ENCODE measurements at regions not wholly inside any gene's neighbourhood (a gene's known extent, or its start where the extent isn't known, plus 50 kb on each side); places are given as distances from the start of the nearest gene placed in this dataset.
"Not testable (repeated sequence)": the region's sequence is repeated elsewhere in the genome, so short reads cannot be mapped to it uniquely, and the experiment has no call there.

- H3K27me3 ChIP-seq (replicated peaks in 1 of 2; ENCODE audit: control insufficient read depth in 2 of 2, insufficient read depth in 2 of 2, low read length in 1 of 2); H2AFZ ChIP-seq (ENCODE audit: control insufficient read depth, low read depth, low read length); POLR2A ChIA-PET; SMC1A ChIA-PET (ENCODE audit: uncharacterized antibody, unreplicated experiment); intact Hi-C loops (cut with micrococcal nuclease; ENCODE audit: unreplicated experiment); BruUV-seq (replicated peaks); H3K79me2 ChIP-seq (ENCODE audit: control insufficient read depth, insufficient read depth, low read length); H3K9ac ChIP-seq (ENCODE audit: control insufficient read depth, insufficient read depth, low read length); FAIRE-seq; CTCF ChIA-PET; RAD21 ChIA-PET (ENCODE audit: unreplicated experiment); in situ Hi-C loops (cut with MboI); H4K20me1 ChIP-seq (ENCODE audit: control insufficient read depth, insufficient read depth); H3K4me1 ChIP-seq (ENCODE audit: control insufficient read depth, insufficient read depth, low read length); H3K4me3 ChIP-seq; H3K36me3 ChIP-seq (ENCODE audit: control insufficient read depth in 2 of 2, insufficient read depth in 2 of 2, low read length in 1 of 2); H3K9me3 ChIP-seq (replicated peaks; ENCODE audit: control insufficient read depth, insufficient read depth, low read length); DNase-seq (ENCODE audit: low read depth, low spot score); H3K27ac ChIP-seq (ENCODE audit: control insufficient read depth, insufficient read depth); H3K4me2 ChIP-seq (ENCODE audit: control insufficient read depth, insufficient read depth); ATAC-seq: not testable (repeated sequence)
- 9% methylated on average over 5 of the region's 8 CpGs for WGBS (ENCODE audit: insufficient coverage, insufficient replicate concordance, low lambda C conversion rate, missing lambda C conversion rate)
Observed at GRCh38 chr5:172507485-172507884, 53.2 kb upstream of the SH3PXD2B start.

- Histone ChIP-seq H2AFZ (ENCODE audit: control insufficient read depth, low read depth, low read length) (no peak overlapping the region), H3K36me3 (ENCODE audit: control insufficient read depth in 2 of 2, insufficient read depth in 2 of 2, low read length in 1 of 2) (no peaks in the 10 kb centered on the region), H3K27ac (ENCODE audit: control insufficient read depth, insufficient read depth) (no peak overlapping the region), H3K9me3 (replicated peaks; ENCODE audit: control insufficient read depth, insufficient read depth, low read length) (peaks cover 3% of the 10 kb centered on the region; the same call in 2 of the 3 replicates), H3K27me3 (replicated peaks in 1 of 2; ENCODE audit: control insufficient read depth in 2 of 2, insufficient read depth in 2 of 2, low read length in 1 of 2) (peaks cover 0 to under 1% of the 10 kb centered on the region in 2 experiments; a peak in 1 of 4 replicates), H3K79me2 (ENCODE audit: control insufficient read depth, insufficient read depth, low read length) (no peaks in the 10 kb centered on the region), H3K4me3 (no peak overlapping the region), H3K4me2 (ENCODE audit: control insufficient read depth, insufficient read depth) (no peak overlapping the region), H4K20me1 (ENCODE audit: control insufficient read depth, insufficient read depth) (no peaks in the 10 kb centered on the region), H3K4me1 (ENCODE audit: control insufficient read depth, insufficient read depth, low read length) (no peaks in the 10 kb centered on the region), H3K9ac (ENCODE audit: control insufficient read depth, insufficient read depth, low read length) (no peak overlapping the region)
- ChIA-PET POLR2A (no interaction called here), RAD21 (ENCODE audit: unreplicated experiment) (no interaction called here), CTCF (no interaction called here), SMC1A (ENCODE audit: uncharacterized antibody, unreplicated experiment) (no interaction called here)
- DNase-seq (ENCODE audit: low read depth, low spot score) (no peak), ATAC-seq (no peak), FAIRE-seq (no peak)
- in situ Hi-C loops (cut with MboI) (no loop called here), intact Hi-C loops (cut with micrococcal nuclease; ENCODE audit: unreplicated experiment) (no loop called here)
- BruUV-seq (replicated peaks): no TSS peak
- WGBS (ENCODE audit: insufficient coverage, insufficient replicate concordance, low lambda C conversion rate, missing lambda C conversion rate): 47% methylated on average over 2 of the region's 2 CpGs
- TF ChIP-seq NFYA (IDR thresholded peaks at IDR 0.05; ENCODE audit: borderline replicate concordance, low read depth, low read length) (no peak), TAF1 (IDR thresholded peaks at IDR 0.05; ENCODE audit: borderline replicate concordance, low read depth, low read length) (no peak), STAT3 (IDR thresholded peaks at IDR 0.05; ENCODE audit: low read depth, low read length) (no peak), SMAD5 (IDR thresholded peaks at IDR 0.05; ENCODE audit: low read depth) (no peak), EP300 (IDR thresholded peaks at IDR 0.05; ENCODE audit: borderline replicate concordance in 1 of 2, control insufficient read depth in 1 of 2, low read depth in 2 of 2, low read length in 2 of 2) (no peak), JUNB (IDR thresholded peaks at IDR 0.05) (no peak), SUPT20H (IDR thresholded peaks at IDR 0.05; ENCODE audit: borderline replicate concordance, control insufficient read depth, low read depth, low read length) (no peak), KAT2A (conservative IDR thresholded peaks at IDR 0.05; ENCODE audit: control insufficient read depth, low read depth, low read length) (no peak), KDM1A (IDR thresholded peaks at IDR 0.05; ENCODE audit: borderline replicate concordance) (no peak), POLR2AphosphoS2 (IDR thresholded peaks at IDR 0.05; ENCODE audit: low read depth, low read length) (no peak)
- TF ChIP-seq, protein P1, sequence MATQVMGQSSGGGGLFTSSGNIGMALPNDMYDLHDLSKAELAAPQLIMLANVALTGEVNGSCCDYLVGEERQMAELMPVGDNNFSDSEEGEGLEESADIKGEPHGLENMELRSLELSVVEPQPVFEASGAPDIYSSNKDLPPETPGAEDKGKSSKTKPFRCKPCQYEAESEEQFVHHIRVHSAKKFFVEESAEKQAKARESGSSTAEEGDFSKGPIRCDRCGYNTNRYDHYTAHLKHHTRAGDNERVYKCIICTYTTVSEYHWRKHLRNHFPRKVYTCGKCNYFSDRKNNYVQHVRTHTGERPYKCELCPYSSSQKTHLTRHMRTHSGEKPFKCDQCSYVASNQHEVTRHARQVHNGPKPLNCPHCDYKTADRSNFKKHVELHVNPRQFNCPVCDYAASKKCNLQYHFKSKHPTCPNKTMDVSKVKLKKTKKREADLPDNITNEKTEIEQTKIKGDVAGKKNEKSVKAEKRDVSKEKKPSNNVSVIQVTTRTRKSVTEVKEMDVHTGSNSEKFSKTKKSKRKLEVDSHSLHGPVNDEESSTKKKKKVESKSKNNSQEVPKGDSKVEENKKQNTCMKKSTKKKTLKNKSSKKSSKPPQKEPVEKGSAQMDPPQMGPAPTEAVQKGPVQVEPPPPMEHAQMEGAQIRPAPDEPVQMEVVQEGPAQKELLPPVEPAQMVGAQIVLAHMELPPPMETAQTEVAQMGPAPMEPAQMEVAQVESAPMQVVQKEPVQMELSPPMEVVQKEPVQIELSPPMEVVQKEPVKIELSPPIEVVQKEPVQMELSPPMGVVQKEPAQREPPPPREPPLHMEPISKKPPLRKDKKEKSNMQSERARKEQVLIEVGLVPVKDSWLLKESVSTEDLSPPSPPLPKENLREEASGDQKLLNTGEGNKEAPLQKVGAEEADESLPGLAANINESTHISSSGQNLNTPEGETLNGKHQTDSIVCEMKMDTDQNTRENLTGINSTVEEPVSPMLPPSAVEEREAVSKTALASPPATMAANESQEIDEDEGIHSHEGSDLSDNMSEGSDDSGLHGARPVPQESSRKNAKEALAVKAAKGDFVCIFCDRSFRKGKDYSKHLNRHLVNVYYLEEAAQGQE (IDR thresholded peaks at IDR 0.05; ENCODE audit: low read depth, low read length): no peak
- TF ChIP-seq, protein P2, sequence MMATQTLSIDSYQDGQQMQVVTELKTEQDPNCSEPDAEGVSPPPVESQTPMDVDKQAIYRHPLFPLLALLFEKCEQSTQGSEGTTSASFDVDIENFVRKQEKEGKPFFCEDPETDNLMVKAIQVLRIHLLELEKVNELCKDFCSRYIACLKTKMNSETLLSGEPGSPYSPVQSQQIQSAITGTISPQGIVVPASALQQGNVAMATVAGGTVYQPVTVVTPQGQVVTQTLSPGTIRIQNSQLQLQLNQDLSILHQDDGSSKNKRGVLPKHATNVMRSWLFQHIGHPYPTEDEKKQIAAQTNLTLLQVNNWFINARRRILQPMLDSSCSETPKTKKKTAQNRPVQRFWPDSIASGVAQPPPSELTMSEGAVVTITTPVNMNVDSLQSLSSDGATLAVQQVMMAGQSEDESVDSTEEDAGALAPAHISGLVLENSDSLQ (IDR thresholded peaks at IDR 0.05): no peak
- TF ChIP-seq, protein P3, sequence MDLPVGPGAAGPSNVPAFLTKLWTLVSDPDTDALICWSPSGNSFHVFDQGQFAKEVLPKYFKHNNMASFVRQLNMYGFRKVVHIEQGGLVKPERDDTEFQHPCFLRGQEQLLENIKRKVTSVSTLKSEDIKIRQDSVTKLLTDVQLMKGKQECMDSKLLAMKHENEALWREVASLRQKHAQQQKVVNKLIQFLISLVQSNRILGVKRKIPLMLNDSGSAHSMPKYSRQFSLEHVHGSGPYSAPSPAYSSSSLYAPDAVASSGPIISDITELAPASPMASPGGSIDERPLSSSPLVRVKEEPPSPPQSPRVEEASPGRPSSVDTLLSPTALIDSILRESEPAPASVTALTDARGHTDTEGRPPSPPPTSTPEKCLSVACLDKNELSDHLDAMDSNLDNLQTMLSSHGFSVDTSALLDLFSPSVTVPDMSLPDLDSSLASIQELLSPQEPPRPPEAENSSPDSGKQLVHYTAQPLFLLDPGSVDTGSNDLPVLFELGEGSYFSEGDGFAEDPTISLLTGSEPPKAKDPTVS (IDR thresholded peaks at IDR 0.05; ENCODE audit: low read depth, low read length): no peak
Observed at GRCh38 chr5:172506921-172507320, 52.6 kb upstream of the SH3PXD2B start.

All from GM12878 (cell line).